ENCODE measurements at regions not wholly inside any gene's neighbourhood (a gene's known extent, or its start where the extent isn't known, plus 50 kb on each side); places are given as distances from the start of the nearest gene placed in this dataset.

DNA sequence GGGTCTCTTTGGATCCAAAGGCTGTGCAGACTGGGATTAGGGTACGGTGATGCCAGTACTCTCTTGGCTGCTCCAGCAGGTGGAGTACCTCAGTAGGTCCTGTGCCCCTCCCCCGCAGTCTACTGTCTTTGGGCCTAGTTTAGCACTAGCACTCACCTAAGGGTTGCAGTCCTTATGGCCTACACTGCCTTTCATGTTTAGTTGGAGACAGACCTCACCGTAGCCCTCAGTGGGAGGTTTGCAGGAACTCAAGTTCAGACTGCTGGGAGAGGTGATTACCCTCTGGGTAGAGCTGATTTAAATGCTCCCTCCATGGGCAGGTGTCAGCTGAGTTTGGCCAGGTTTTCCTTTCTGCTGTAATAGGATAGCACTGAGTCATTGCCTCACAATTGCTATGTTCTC, 210.8 kb upstream of the TMEM196 start:
- Histone ChIP-seq H3K36me3 (replicated peaks in 1 of 2; ENCODE audit: control extremely low read depth in 1 of 2, control insufficient read depth in 1 of 2, extremely low read depth in 1 of 2, insufficient read depth in 2 of 2, low read length in 1 of 2) (no peaks in the 10 kb centered on the region), H3K27ac (ENCODE audit: low read length in 2 of 2) (no peak overlapping the region), H3K4me1 (ENCODE audit: control insufficient read depth in 2 of 2, insufficient read depth in 2 of 2, low read length in 2 of 2) (no peaks in the 10 kb centered on the region), H3K79me2 (ENCODE audit: control insufficient read depth, insufficient read depth, low read length) (no peaks in the 10 kb centered on the region), H3K4me2 (replicated peaks; ENCODE audit: low read depth, low read length, poor library complexity, severe bottlenecking) (no peak overlapping the region), H3K9ac (ENCODE audit: low read length) (no peak overlapping the region), H4K20me1 (ENCODE audit: control insufficient read depth, insufficient read depth, low read length, poor library complexity, severe bottlenecking) (no peaks in the 10 kb centered on the region), H3K4me3 (ENCODE audit: control extremely low read depth in 1 of 5, extremely low read depth in 1 of 5, insufficient read depth in 1 of 5, low read depth in 2 of 5, low read length in 4 of 5) (no peak overlapping the region), H3K27me3 (replicated peaks in 1 of 4; ENCODE audit: control extremely low read depth in 1 of 4, control insufficient read depth in 3 of 4, insufficient read depth in 4 of 4, low read length in 3 of 4) (no peaks in the 10 kb centered on the region), H2AFZ (ENCODE audit: insufficient read depth, low read depth, low read length, poor library complexity, severe bottlenecking) (no peak overlapping the region), H3K9me3 (ENCODE audit: control extremely low read depth in 1 of 3, control insufficient read depth in 2 of 3, insufficient read depth in 1 of 3, low read length in 2 of 3) (no peaks in the 10 kb centered on the region)
- Mint-ChIP-seq H3K9me3 (ENCODE audit: insufficient read depth) (no peaks in the 10 kb centered on the region), H3K27me3 (no peaks in the 10 kb centered on the region), H3K4me1 (no peaks in the 10 kb centered on the region), H3K27ac (no peak overlapping the region), H3K4me3 (no peak overlapping the region)
- ATAC-seq (ENCODE audit: low read depth) (no peak), DNase-seq (peak; percentile 19)
- POLR2A ChIA-PET = no interaction called here
- intact Hi-C loops (cut with micrococcal nuclease) = no loop called here
- CTCF ChIA-PET = interaction anchor here (0.9 to 4.2 kb wide), 4 partner anchors 175 to 613 kb away, joined by 3 to 67 read pairs (median 19); no protein-coding TSS in a partner anchor
- TF ChIP-seq, protein P1, sequence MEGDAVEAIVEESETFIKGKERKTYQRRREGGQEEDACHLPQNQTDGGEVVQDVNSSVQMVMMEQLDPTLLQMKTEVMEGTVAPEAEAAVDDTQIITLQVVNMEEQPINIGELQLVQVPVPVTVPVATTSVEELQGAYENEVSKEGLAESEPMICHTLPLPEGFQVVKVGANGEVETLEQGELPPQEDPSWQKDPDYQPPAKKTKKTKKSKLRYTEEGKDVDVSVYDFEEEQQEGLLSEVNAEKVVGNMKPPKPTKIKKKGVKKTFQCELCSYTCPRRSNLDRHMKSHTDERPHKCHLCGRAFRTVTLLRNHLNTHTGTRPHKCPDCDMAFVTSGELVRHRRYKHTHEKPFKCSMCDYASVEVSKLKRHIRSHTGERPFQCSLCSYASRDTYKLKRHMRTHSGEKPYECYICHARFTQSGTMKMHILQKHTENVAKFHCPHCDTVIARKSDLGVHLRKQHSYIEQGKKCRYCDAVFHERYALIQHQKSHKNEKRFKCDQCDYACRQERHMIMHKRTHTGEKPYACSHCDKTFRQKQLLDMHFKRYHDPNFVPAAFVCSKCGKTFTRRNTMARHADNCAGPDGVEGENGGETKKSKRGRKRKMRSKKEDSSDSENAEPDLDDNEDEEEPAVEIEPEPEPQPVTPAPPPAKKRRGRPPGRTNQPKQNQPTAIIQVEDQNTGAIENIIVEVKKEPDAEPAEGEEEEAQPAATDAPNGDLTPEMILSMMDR (IDR thresholded peaks at IDR 0.05) = no peak
- no peak for TF ChIP-seq EZH2 (IDR thresholded peaks at IDR 0.05; ENCODE audit: borderline replicate concordance, insufficient read depth, low read depth, low read length, poor library complexity, severe bottlenecking)
- 100% methylated on average over 2 of the region's 3 CpGs for WGBS (ENCODE audit: insufficient coverage)

GRCh38 chr7:19982841-19983835, 209.7 kb upstream of the TMEM196 start:
- Mint-ChIP-seq H3K9me3 (ENCODE audit: insufficient read depth) (no peaks in the 10 kb centered on the region), H3K27ac (no peak overlapping the region), H3K4me3 (no peak overlapping the region), H3K27me3 (no peaks in the 10 kb centered on the region), H3K4me1 (no peaks in the 10 kb centered on the region)
- Histone ChIP-seq H3K9ac (ENCODE audit: low read length) (no peak overlapping the region), H3K36me3 (replicated peaks in 1 of 2; ENCODE audit: control extremely low read depth in 1 of 2, control insufficient read depth in 1 of 2, extremely low read depth in 1 of 2, insufficient read depth in 2 of 2, low read length in 1 of 2) (no peaks in the 10 kb centered on the region), H3K9me3 (ENCODE audit: control extremely low read depth in 1 of 3, control insufficient read depth in 2 of 3, insufficient read depth in 1 of 3, low read length in 2 of 3) (no peaks in the 10 kb centered on the region), H2AFZ (ENCODE audit: insufficient read depth, low read depth, low read length, poor library complexity, severe bottlenecking) (no peak overlapping the region), H3K4me1 (ENCODE audit: control insufficient read depth in 2 of 2, insufficient read depth in 2 of 2, low read length in 2 of 2) (no peaks in the 10 kb centered on the region), H3K79me2 (ENCODE audit: control insufficient read depth, insufficient read depth, low read length) (no peaks in the 10 kb centered on the region), H3K4me3 (ENCODE audit: control extremely low read depth in 1 of 5, extremely low read depth in 1 of 5, insufficient read depth in 1 of 5, low read depth in 2 of 5, low read length in 4 of 5) (no peak overlapping the region), H3K27ac (ENCODE audit: low read length in 2 of 2) (no peak overlapping the region), H3K27me3 (replicated peaks in 1 of 4; ENCODE audit: control extremely low read depth in 1 of 4, control insufficient read depth in 3 of 4, insufficient read depth in 4 of 4, low read length in 3 of 4) (no peaks in the 10 kb centered on the region), H3K4me2 (replicated peaks; ENCODE audit: low read depth, low read length, poor library complexity, severe bottlenecking) (no peak overlapping the region), H4K20me1 (ENCODE audit: control insufficient read depth, insufficient read depth, low read length, poor library complexity, severe bottlenecking) (no peaks in the 10 kb centered on the region)
- ATAC-seq (ENCODE audit: low read depth) (no peak), DNase-seq (peak; percentile 55)
- CTCF ChIA-PET = interaction anchor here (0.7 to 4.2 kb wide), 17 partner anchors 12 to 617 kb away, joined by 3 to 67 read pairs (median 4); no protein-coding TSS in a partner anchor
- POLR2A ChIA-PET = no interaction called here
- 100% methylated on average over 2 of the region's 6 CpGs for WGBS (ENCODE audit: insufficient coverage)
- intact Hi-C loops (cut with micrococcal nuclease) = loop anchor here (1.0 to 2.0 kb wide), 3 partner anchors 190 to 615 kb away; no protein-coding TSS in a partner anchor
- TF ChIP-seq, protein P1 (IDR thresholded peaks at IDR 0.05) = peak; percentile 47
- no peak for TF ChIP-seq EZH2 (IDR thresholded peaks at IDR 0.05; ENCODE audit: borderline replicate concordance, insufficient read depth, low read depth, low read length, poor library complexity, severe bottlenecking)
